ACHN (cell line): ENCODE measurements at regions not wholly inside any gene's neighbourhood (a gene's known extent, or its start where the extent isn't known, plus 50 kb on each side); places are given as distances from the start of the nearest gene placed in this dataset.

Experiments
- DNase-seq: peaks from one replicate; pipeline ENCODE4 v3.0.0-alpha.2; 2015
- in situ Hi-C: cut with HindIII; loops from 2 replicates; pipeline ENCODE4 v1.10.0; 2017; ENCODE audit warnings: low sequenced_read_pairs, low pct_ligation_motif_present, low pct_unique_long_range_greater_than_20kb

DNA sequence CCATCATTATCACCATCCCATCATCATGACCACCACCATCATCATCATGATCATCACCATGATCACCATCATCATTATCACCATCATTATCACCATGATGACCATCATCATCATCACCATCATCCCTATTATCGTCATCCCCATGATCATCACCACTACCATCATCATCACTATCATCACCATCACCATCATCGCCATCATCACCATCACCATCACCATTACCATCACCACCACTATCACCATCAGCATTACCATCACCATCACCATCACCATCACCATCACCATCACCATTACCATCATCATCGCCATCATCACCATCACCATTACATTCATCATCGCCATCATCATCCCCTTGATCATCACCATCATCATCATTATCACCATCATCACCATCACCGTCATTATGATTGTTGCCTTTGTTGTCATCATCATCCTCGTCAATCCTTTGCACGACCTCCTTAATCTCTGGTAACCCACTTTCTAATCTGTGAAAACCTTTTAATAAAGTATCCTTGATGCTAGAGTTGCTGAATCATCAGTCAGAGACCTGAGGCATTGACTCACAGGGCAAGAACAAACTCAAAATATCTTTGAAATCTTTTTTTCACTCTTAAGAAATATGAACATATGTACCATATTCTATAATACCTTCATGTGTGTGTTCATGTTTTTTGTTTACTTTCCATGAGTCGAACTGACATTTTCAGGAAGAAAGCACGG lies 116.3 kb upstream of the FOXF1 start:
- no peak for DNase-seq
- in situ Hi-C loops, result no loop called here

DNA sequence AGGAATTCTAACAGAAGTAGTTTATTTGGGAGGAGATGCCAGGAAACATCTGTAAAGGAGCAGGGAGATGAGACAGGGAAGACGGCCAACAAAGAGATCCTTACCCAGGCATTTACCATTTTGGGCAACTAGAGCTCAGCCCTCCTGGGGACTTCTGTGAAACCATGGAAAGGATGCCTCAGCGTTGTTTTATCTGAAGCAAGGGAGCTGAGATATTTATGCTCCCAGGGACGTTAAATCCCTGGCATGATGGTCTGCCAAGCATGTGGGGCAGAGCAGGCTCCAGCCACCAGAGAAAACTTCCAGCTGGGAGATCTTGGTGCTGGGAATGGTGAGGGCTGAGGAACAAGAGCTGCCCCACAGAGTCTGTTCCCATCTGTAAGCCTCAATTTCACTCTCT lies 114.8 kb upstream of the FOXF1 start:
- no peak for DNase-seq
- in situ Hi-C loops, result no loop called here

DNA sequence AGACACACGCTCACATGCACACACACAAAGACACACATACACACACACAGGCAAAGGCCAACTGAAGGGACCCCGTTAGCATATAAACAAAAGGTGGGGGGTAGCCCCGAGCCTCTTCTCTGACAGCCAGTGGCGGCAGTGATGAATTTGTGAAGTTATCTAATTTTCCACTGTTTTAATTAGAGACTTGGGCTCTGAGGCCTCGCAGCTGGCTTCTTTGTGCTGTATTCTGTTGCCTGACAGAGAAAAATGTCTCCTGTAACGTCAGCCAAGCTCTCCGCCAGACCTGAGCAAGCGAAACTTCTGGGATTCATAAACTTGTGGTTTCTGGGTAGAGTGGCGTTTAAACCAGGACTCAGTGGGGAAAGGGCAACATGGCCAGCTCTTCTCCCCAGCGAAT lies 113.9 kb upstream of the FOXF1 start:
- DNase-seq, result peak; percentile 28
- in situ Hi-C loops, result no loop called here

DNA sequence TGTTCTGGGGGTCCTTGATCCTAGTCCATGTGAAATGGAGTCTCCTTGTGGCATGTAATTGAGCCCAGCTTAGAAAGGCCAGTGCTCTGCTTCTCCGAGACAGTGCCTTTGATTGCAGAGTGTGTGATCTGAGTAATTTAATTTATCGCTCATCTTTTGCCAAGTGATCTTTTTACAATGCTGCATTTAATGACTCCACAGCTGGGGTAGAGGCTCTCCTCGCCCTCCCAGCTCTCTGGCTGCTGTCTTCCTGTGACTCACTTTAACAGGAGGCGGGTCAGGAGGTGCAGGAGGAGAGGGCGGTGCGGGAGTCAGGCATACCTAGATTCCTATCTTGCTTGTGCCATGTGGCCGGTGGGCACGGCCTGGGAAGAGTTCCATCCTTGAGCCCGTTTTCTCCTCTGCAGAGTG lies 113.4 kb upstream of the FOXF1 start:
- peak; percentile 42 for DNase-seq
- in situ Hi-C loops, result no loop called here

DNA sequence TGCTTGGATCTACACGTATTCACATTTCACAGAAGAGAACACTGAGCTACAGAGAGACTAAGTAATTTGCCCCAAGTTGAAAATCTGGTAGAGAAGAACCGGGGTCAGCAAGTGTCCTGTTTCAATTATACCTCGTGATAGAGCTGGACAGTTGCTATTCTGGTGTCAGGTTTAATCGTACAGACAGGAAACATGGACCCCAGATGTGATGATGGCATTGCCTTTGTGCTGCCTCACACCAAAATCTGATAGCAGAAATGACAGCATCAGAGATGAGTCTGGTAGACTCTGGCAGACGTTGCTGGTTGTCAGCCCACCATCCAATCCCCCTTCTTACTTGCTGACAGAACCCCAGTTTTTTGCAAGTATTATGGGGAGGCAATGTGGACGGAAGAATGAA lies 112.1 kb upstream of the FOXF1 start:
- in situ Hi-C loops, result no loop called here
- DNase-seq, result no peak

DNA sequence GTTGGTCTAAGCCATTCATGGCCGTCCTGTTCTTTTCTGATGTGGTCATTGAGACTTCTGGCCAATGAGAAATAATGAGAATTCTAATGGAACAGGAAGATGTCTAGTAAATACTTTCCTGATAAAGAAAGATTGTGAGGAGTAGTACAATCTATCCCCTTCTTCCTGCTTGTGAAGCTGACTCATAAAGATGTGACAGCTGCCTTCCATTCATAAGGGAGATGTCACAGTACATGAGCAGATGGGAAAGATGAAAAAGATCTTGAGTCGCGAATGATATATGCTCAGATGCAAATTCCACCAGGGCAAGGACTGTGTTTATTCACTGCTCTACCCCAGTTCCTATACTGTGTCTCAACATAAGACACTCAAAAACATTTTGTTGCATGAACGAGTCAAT lies 111.7 kb upstream of the FOXF1 start:
- in situ Hi-C loops, result no loop called here
- no peak for DNase-seq

DNA sequence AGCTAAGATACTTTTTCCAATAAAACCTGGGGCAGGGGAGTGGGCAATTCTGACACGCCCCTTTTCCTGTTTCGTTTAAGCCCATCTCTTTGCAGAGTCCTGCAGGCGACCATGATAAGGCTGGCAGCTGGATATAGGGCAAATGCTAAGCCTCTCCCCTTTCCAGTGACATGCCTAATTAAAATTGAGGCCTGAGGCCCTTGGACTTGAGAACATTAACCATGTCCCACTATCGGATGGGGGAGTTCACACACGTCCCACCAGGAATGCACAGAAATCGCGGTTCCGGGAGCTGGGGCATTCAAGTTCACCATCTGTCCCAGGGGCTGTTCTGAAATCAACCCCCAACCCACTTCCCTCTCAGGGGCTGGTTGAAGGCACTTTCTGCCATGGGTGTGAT lies 109.2 kb upstream of the FOXF1 start:
- in situ Hi-C loops, result no loop called here

DNA sequence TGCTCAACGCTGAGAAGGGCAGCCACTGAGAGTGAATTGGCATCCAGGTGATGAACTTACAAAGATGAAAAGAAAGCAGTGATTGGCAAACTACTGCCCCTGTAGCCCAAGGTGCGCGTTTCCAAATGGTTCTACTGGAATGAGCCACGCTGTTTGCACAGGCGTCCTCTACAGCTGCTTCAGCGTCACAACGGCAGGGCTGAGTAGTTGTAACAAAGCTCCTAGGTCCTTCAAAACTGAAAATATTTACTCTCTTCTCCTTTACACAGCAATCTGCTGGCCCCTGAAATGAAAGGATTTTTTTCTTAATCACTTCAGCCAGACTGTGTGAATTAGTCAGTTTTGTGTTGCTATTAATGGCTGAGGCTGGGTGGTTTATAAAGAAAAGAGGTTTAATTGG lies 107.2 kb upstream of the FOXF1 start:
- in situ Hi-C loops, result no loop called here
- no peak for DNase-seq

More for the DNA sequence above, 109.2 kb upstream of the FOXF1 start:
- no peak for DNase-seq

DNA sequence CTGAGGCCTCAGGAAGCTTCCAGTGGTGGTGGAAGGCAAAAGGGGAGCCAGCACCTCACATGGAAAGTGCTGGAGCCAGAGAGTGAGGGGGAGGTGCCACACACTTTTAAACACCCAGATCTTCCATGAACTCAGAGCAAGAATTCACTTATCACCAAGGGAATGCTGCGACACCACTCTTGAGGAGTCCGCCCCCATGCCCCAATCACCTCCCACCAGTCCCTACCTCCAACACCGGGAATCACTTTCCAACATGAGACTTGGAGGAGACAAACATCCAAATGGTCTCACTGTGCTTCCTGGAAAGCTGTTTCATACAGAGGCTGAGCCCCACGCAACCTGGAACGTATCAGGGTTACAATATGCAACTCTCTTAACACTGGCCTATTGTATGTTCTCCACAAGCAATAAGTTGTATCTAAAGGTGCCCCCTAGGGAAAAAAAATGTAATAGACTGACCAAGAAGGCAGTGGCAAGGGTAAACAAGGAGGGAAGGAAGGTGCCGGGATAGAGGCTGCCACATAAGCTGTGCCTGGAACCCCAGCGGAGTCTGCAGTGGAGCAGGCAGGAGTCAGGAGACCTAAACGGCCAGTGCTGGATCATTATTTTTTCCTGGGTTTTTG lies 106.7 kb upstream of the FOXF1 start:
- in situ Hi-C loops, result no loop called here
- no peak for DNase-seq

DNA sequence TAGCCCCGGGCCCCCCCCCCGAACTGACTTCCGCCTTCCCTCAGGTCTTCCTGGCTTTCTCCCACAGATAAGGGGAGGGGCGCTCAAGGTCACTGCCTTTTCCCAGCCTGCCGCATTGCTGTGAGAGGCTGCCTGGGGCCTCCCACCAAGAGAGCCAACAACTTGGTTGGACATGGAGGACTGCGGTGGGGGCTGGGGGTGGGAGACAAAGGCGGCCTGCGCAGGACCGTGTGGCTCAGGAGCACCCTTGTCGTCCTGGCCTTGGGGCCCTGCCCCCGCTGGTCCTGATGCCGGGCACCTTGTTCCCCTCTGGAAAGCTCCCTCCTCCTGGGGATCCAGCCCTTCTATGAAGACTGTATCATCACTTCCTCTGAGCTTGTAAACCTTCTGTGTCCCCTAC lies 105.6 kb upstream of the FOXF1 start:
- DNase-seq, result no peak

DNA sequence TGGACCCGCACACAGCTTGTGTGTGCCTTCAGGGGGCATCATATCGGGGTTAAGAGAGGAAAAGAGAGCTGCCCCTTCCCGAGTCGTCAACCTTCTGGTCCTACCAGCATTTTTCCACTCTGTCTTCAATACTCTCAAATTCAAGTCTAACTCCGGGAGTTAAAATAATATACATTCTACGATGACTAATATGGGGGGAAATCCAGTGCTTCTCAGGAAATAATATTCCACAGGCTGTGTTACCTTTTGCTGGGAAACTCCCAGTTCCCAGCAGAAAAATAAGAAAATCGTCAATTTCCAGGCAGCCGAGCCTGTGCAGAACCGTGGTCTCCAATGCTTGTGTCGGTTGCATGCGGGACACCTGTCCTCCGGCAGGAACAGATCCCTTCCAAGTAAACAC lies 105.0 kb upstream of the FOXF1 start:
- in situ Hi-C loops, result no loop called here
- no peak for DNase-seq

More for the DNA sequence above, 105.6 kb upstream of the FOXF1 start:
- in situ Hi-C loops, result no loop called here

DNA sequence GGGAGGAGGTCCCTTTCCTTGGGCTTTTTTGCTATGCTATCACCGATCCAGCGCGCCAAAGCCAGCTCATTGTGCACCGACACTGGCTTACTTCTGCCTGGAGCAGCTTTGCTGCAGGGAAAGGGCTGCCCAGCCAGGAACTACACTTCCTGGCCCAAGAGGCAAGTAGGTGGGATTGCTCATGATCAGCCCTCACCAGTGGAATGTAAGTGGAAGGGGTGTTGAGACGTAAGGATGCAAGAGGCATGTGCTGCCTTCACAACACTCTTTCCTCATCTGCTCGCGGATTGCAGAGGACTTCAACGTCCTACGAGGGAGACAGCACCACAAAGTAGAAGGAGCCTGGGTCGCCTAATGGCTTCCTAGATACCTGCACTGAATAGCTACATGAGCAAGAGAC lies 104.3 kb upstream of the FOXF1 start:
- DNase-seq, result no peak
- in situ Hi-C loops, result no loop called here

DNA sequence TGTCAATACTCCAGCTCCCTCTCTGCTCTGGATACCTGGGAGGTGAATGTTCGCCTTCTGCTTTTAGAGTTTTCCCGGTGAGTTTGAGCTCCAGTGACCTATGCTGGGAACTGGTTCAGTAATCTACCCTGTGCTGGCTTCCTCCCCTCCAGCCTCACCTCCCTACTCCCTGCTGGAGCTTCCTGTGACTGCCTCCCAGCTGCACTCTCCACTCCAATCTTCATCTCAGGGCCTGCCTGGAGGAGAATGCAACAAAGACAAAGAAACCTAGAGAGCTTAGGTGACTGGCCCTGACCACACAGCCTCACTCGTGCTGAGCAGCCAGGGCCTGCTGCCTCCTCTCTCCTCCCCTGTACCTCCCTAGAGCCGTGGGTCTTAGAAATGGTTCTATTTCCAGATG lies 101.6 kb upstream of the FOXF1 start:
- in situ Hi-C loops, result no loop called here
- no peak for DNase-seq

DNA sequence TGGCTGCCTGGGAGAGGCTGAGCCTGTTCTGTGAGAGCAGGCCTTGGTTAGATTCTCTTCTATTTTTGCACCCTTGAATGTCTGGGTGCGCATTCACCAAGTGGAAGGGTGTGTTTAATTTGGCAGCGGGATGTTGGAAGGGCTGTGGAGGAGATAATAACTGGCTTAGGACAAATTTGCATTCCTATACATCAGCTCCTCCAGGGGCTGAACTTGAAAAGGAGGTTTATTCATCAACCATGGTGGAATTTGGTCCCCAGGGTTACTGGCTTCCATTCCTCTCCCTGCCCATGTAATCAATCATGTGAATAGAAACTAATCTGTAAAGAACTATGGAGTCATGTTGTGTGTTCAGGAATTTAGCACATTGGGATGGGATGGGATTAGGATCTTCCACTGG lies 100.2 kb upstream of the FOXF1 start:
- no peak for DNase-seq
- in situ Hi-C loops, result no loop called here

DNA sequence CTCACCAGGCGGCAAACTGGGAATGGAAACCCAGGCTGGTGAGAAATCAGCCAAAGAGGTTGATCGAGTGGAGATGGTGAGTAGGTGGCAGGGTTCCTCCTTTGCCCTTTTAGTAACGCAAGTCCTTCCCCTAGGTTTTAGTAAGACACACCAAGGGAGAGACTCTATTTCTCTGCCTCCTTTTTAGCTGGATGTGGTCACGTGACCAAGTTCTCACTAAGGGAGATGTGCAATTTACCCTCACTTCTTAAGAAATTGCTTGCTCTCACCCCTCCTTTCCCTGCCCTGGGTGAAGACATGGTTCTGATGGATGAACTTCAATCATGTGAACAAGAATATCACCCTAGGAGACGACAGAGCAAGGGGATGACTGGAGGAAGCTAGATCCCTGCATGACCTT lies 99.8 kb upstream of the FOXF1 start:
- no peak for DNase-seq
- in situ Hi-C loops, result no loop called here

DNA sequence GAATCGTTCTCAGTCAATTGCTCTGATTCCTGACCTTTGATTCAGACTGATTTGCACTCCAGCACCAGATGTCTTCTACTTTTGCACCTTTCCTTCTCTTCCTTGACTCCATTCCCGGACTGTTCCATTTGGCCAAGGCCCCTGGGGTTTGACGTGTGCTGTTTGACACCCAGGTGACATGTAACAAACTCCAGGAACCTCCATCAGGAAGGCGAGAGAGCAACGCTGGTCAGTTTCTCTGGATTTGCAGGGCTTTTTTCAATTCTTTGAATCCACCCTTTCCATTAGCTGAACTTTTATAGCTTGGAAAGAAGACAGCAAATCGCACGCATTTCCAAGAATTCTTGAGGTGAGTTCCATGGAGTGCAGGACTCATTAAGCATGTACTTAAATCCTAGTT lies 98.4 kb upstream of the FOXF1 start:
- no peak for DNase-seq
- in situ Hi-C loops, result no loop called here

DNA sequence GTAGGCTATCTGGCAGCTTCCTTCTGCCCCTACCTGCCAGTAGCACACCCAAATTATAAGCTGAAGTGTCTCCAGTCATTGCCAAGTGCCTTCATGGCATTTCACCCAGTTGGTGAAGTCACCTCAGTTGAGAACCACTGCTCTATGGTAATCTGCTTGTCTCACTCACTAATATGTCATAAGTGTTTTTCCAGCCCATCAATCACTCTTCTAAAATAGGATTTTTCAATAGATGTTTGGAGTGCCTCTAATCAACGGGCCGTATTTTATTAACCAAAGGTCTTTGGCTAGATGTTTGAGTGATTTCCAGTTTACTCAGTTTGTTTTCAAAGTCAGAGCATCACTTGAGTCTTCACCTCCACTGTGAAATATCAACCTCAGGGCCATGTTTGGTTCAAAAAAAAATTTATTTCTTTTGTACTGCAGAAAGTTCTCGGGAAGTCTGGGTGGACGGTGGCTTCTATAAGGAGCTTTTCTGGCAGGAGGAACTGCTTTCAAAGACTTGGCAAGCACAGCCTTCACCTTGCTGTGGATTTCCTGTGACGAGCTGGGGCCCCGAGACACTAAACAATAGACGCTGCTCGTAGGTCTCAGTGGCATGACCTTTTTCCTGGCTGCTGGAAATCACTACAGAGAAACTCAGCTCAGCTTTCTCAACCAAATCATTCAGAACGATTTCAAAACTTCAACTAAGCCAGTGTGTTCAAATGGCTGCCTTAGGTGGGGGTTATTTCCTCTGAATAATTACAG lies 95.2 kb upstream of the FOXF1 start:
- DNase-seq, result no peak
- in situ Hi-C loops, result no loop called here

DNA sequence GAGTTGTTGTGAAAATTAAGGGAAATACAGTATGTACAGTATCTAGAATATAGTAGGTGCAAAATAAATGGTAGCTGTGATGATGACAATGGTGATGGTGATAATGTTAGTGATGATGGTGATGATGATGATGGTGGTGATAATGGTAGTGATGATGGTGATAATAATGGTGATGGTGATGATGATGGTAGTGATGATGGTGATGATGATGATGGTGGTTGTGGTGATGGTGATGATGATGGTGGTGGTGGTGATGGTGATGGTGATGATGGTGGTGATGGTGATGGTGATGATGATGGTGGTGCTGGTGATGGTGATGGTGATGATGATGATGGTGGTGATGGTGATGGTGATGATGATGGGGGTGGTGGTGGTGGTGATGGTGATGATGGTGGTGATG lies 91.3 kb upstream of the FOXF1 start:
- in situ Hi-C loops, result no loop called here

DNA sequence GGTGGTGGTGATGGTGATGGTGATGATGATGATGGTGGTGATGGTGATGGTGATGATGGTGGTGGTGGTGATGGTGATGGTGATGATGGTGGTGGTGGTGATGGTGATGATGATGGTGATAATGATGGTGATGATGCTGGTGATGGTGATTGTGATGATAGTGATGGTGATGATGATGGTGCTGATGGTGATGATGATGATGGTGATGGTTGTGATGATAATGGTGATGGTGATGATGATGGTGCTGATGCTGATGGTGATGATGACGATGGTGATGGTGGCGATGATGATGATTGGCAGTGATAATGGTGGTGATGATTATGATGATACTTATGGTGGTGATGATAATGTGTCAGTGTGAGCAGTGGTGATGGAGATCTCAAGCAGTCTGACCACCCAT lies 90.8 kb upstream of the FOXF1 start:
- no peak for DNase-seq
- in situ Hi-C loops, result no loop called here

More for the DNA sequence above, 91.3 kb upstream of the FOXF1 start:
- DNase-seq, result no peak

DNA sequence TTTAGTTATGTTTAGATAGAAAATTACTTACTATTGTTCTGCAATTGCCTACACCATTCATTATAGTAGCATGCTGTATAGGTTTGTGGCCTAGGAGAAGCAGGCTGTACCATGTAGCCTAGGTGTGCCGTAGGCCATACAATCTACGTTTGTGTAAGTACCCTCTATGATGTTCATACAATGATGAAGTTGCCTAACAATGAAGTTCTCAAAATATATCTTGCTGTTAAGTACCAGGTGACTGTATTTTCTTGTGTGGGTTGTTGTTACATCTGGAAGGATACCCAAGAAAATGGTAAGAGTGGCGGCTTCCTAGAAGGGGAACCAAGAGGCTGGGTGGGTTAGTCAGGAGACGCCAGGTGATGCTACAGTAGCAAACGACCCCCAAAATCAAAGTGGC lies 88.3 kb upstream of the FOXF1 start:
- in situ Hi-C loops, result no loop called here
- DNase-seq, result no peak
